Adrenal gland (tissue), 9 donors: ENCODE measurements at regions not wholly inside any gene's neighbourhood (a gene's known extent, or its start where the extent isn't known, plus 50 kb on each side); places are given as distances from the start of the nearest gene placed in this dataset.

Source experiments
- DNase-seq, 7 donors: peaks; one replicate each; pipeline ENCODE4 v3.0.0-alpha.2; 2019 to 2020
- H3K27ac ChIP-seq, 5 donors: fragments of 200-600 bp; sonication (generic) in 4 of 5; 1 replicate in 3 of 5; 2 replicates in 2 of 5; pipeline versions ENCODE4 v1.5.1 to v1.8.0; 2016 to 2020; ENCODE audit warnings: mild to moderate bottlenecking in 1 of 5
- H3K27me3 ChIP-seq: fragments of 200-600 bp; 2 replicates; pipeline ENCODE4 v1.8.0; 2021
- H3K36me3 ChIP-seq, 2 donors: fragments of 200-600 bp; replicated peaks in 1 of 2; 1 replicate in 1 of 2; 2 replicates in 1 of 2; pipeline versions ENCODE4 v1.5.1 to v1.8.0; 2018 to 2022
- H3K4me1 ChIP-seq, 2 donors: fragments of 200-600 bp; replicated peaks in 1 of 2; 1 replicate in 1 of 2; 2 replicates in 1 of 2; pipeline versions ENCODE4 v1.5.1 to v1.8.0; 2018 to 2021
- H3K4me3 ChIP-seq, 4 donors: fragments of 200-600 bp; sonication (generic) in 3 of 4; one replicate each; pipeline ENCODE4 v1.5.1; 2016 to 2018
- H3K9me3 ChIP-seq, 3 donors: fragments of 200-600 bp; sonication (generic) in 1 of 3; replicated peaks in 1 of 3; 1 replicate in 2 of 3; 2 replicates in 1 of 3; pipeline versions ENCODE4 v1.5.1 to v1.8.0; 2016 to 2021
- CTCF ChIP-seq, 6 experiments: fragments of 450-650 bp in 4 of 6; fragments of 200-600 bp in 2 of 6; sonication (generic) in 1 of 6; IDR thresholded peaks; 1 replicate in 5 of 6; 2 replicates in 1 of 6; pipeline versions ENCODE4 v1.5.1 to v1.8.0; 2016 to 2021; ENCODE audit warnings: antibody characterized with exemption in 6 of 6, mild to moderate bottlenecking in 2 of 6, moderate library complexity in 1 of 6
- POLR2A ChIP-seq, 2 donors: fragments of 450-650 bp; IDR thresholded peaks; one replicate each; pipeline ENCODE4 v1.6.1; 2017; ENCODE audit warnings: antibody characterized with exemption in 2 of 2, mild to moderate bottlenecking in 2 of 2, moderate library complexity in 1 of 2
- WGBS, 4 donors: extraction: QIAGEN DNeasy Blood & Tissue Kit in 2 of 4; methylation state at CpG; one replicate each; pipeline versions ENCODE4 v1.1.5 to v1.1.7; 2013 to 2017; 5-methylcytosine and 5-hydroxymethylcytosine counted together
- intact Hi-C, 2 donors: fragments of 100-400 bp; cut with DNase I; formaldehyde crosslinking; loops; one replicate each; pipeline versions ENCODE4 v1.14.1 to v1.15.0; 2022 to 2023
- donor health status: healthy with polysubstance abuse.
- donor health status: Bipolar disorder and iron deficiency.
- donor health status: DM: yes; HTN: yes; CAD: no.
- donor health status: DM: no; HTN: no; CAD: no.
- donor health status: DM: no; HTN: no; CAD: no.

GRCh38 chr14:29220072-29220471 lies 453.5 kb downstream of the FOXG1 start:
- intact Hi-C loops = loop anchor here in 1 of 2 donors (5.0 kb wide), 1 partner anchor 463 kb away; no protein-coding TSS in a partner anchor
- H3K36me3 ChIP-seq = no peaks in the 10 kb centered on the region
- H3K27ac ChIP-seq = no peak overlapping the region
- no peaks in the 10 kb centered on the region for H3K9me3 ChIP-seq
- H3K4me1 ChIP-seq = peaks cover 0 to 20% of the 10 kb centered on the region in 2 donors
- H3K4me3 ChIP-seq = no peak overlapping the region
- TF ChIP-seq POLR2A (IDR thresholded peaks at IDR 0.05) = no peak
- TF ChIP-seq CTCF (IDR thresholded peaks at IDR 0.05) = no peak
- H3K27me3 ChIP-seq = no peaks in the 10 kb centered on the region
- no peak for DNase-seq
- 62 to 74% (median 68%) methylated on average over 4 of the region's 4 CpGs for WGBS, 4 donors

GRCh38 chr14:29220566-29220965 lies 454.0 kb downstream of the FOXG1 start:
- H3K9me3 ChIP-seq = no peaks in the 10 kb centered on the region
- H3K27ac ChIP-seq = no peak overlapping the region
- no peaks in the 10 kb centered on the region for H3K36me3 ChIP-seq
- no peaks in the 10 kb centered on the region for H3K27me3 ChIP-seq
- peaks cover 0 to 20% of the 10 kb centered on the region in 2 donors for H3K4me1 ChIP-seq
- TF ChIP-seq CTCF (IDR thresholded peaks at IDR 0.05) = no peak
- no peak for TF ChIP-seq POLR2A (IDR thresholded peaks at IDR 0.05)
- H3K4me3 ChIP-seq = no peak overlapping the region
- WGBS, 4 donors = 62 to 69% (median 66%) methylated on average over 3 of the region's 3 CpGs
- intact Hi-C loops = loop anchor here in 1 of 2 donors (5.0 kb wide), 1 partner anchor 463 kb away; no protein-coding TSS in a partner anchor
- no peak for DNase-seq

GRCh38 chr14:29222006-29222405 lies 455.4 kb downstream of the FOXG1 start:
- TF ChIP-seq POLR2A (IDR thresholded peaks at IDR 0.05) (no peak), CTCF (IDR thresholded peaks at IDR 0.05) (no peak)
- intact Hi-C loops = loop anchor here in 1 of 2 donors (5.0 kb wide), 1 partner anchor 465 kb away; no protein-coding TSS in a partner anchor
- WGBS, 4 donors = 27 to 44% (median 34%) methylated on average over 1 of the region's 1 CpG

GRCh38 chr14:29222671-29223268 lies 456.2 kb downstream of the FOXG1 start:
- H3K4me3 ChIP-seq = no peak overlapping the region
- TF ChIP-seq POLR2A (IDR thresholded peaks at IDR 0.05) = no peak
- peak; percentile 25 to 50 (median 40) for TF ChIP-seq CTCF (IDR thresholded peaks at IDR 0.05)
- no peaks in the 10 kb centered on the region for H3K9me3 ChIP-seq
- peaks cover 0 to 5% of the 10 kb centered on the region in 2 donors for H3K4me1 ChIP-seq
- no peak overlapping the region for H3K27ac ChIP-seq
- H3K36me3 ChIP-seq = no peaks in the 10 kb centered on the region
- intact Hi-C loops = loop anchor here in 1 of 2 donors (5.0 kb wide), 1 partner anchor 465 kb away; no protein-coding TSS in a partner anchor
- peak; percentile 13 to 49 (median 20) for DNase-seq
- H3K27me3 ChIP-seq = no peaks in the 10 kb centered on the region
- 3 to 10% (median 8%) methylated on average over 7 of the region's 7 CpGs for WGBS, 4 donors

More at GRCh38 chr14:29222006-29222405, 455.4 kb downstream of the FOXG1 start:
- no peaks in the 10 kb centered on the region for H3K27me3 ChIP-seq
- H3K4me1 ChIP-seq = peaks cover 0 to 13% of the 10 kb centered on the region in 2 donors
- no peak overlapping the region for H3K27ac ChIP-seq
- no peaks in the 10 kb centered on the region for H3K9me3 ChIP-seq
- H3K36me3 ChIP-seq = no peaks in the 10 kb centered on the region
- DNase-seq = no peak
- H3K4me3 ChIP-seq = no peak overlapping the region
